ENCODE measurements at regions not wholly inside any gene's neighbourhood (a gene's known extent, or its start where the extent isn't known, plus 50 kb on each side); places are given as distances from the start of the nearest gene placed in this dataset.
"Not testable (repeated sequence)": the region's sequence is repeated elsewhere in the genome, so short reads cannot be mapped to it uniquely, and the experiment has no call there.

DNA sequence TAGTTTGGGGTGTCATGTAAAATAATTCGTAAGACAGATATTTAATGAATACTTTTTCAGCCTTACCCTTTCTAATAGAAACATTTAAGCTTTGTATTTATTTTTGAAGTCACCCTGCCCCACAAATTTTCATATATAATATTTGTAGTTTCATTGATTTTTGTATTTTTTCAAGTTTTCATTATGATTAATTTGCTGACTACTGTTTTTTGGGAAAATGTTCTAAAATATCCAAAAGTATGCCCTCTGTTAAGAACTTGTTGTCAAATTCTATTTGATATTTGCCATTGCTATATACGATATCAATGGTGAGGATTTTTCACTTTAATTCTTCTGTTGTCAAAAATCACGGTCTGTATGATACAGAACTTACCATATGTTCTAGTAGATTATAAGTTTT lies 793.9 kb upstream of the CITED2 start:
- DNase-seq = no peak
- H3K27me3 ChIP-seq (replicated peaks; ENCODE audit: control insufficient read depth, insufficient read depth, low read length, poor library complexity, severe bottlenecking) = no peaks in the 10 kb centered on the region
- H3K9me3 ChIP-seq (ENCODE audit: control insufficient read depth, low read length) = no peaks in the 10 kb centered on the region
- no peaks in the 10 kb centered on the region for H3K4me1 ChIP-seq (ENCODE audit: control insufficient read depth, insufficient read depth, low read length, poor library complexity, severe bottlenecking)
- no peak overlapping the region for H3K27ac ChIP-seq (ENCODE audit: insufficient read depth, low read length, poor library complexity, severe bottlenecking)
- H3K36me3 ChIP-seq (ENCODE audit: control insufficient read depth, insufficient read depth, low read length) = no peaks in the 10 kb centered on the region
- no peak overlapping the region for H3K4me3 ChIP-seq (ENCODE audit: insufficient read depth, low read depth, low read length, poor library complexity, severe bottlenecking)

DNA sequence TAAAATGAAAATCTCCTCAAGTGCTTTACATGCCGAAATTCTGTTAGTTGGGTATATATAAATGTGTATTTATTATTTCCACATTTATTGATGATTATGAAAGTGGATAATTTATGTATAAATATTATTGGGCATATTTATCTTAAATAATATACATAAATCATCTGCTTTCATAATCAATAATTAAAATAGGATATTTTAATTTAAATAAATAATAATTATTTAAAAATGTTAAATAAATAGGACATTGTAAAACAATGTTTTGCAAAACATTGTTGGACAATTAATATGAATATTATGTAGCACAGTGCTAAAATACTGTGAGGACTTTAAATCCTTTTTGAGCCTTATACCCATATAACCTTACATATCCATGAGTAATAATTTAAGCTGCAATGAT lies 786.5 kb upstream of the CITED2 start:
- H3K27me3 ChIP-seq (replicated peaks; ENCODE audit: control insufficient read depth, insufficient read depth, low read length, poor library complexity, severe bottlenecking) = no peaks in the 10 kb centered on the region
- no peak for DNase-seq
- no peak overlapping the region for H3K4me3 ChIP-seq (ENCODE audit: insufficient read depth, low read depth, low read length, poor library complexity, severe bottlenecking)
- no peaks in the 10 kb centered on the region for H3K36me3 ChIP-seq (ENCODE audit: control insufficient read depth, insufficient read depth, low read length)
- H3K9me3 ChIP-seq (ENCODE audit: control insufficient read depth, low read length) = no peaks in the 10 kb centered on the region
- no peak overlapping the region for H3K27ac ChIP-seq (ENCODE audit: insufficient read depth, low read length, poor library complexity, severe bottlenecking)
- no peaks in the 10 kb centered on the region for H3K4me1 ChIP-seq (ENCODE audit: control insufficient read depth, insufficient read depth, low read length, poor library complexity, severe bottlenecking)

DNA sequence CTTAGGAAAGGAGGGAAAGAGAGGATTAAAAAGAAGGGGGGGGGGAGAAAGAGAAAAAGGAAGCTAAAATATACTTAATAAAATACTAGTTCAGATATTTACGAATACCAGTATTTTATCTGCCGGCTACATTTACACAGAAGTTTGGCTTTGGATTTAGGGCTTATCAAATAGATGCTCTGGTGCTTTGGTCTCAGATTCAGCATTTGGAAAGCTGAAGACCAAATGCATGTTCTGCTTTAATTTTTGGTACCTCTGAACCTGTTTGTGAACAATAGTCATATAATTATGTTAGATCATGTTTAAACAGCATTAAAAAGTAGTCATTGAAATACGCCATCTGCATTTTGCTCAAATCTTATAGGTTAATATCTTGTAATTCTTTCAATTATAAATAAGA lies 786.0 kb upstream of the CITED2 start:
- Histone ChIP-seq H3K4me3 (ENCODE audit: insufficient read depth, low read depth, low read length, poor library complexity, severe bottlenecking) (no peak overlapping the region), H3K27me3 (replicated peaks; ENCODE audit: control insufficient read depth, insufficient read depth, low read length, poor library complexity, severe bottlenecking) (no peaks in the 10 kb centered on the region)

DNA sequence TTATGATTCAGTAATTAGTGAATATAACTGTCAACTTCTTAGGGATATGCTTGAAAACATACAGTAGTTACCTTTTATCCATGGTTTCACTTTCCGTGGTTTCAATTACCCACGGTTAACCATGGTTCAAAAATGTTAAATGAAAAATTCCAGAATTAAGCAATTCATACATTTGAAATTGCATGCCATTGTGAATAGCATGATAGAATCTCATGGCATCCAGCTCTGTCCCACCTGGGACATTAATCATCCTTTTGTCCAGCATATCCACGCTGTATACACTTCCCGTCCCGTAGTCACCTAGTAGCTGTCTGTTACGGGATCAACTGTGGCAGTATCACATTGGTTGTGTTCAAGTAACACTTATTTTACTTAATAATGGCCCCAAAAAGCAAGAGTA lies 781.7 kb upstream of the CITED2 start:
- Histone ChIP-seq H3K4me1 (ENCODE audit: control insufficient read depth, insufficient read depth, low read length, poor library complexity, severe bottlenecking) (no peaks in the 10 kb centered on the region), H3K36me3 (ENCODE audit: control insufficient read depth, insufficient read depth, low read length) (no peaks in the 10 kb centered on the region)

More for the DNA sequence above, 786.0 kb upstream of the CITED2 start:
- Histone ChIP-seq H3K36me3 (ENCODE audit: control insufficient read depth, insufficient read depth, low read length) (no peaks in the 10 kb centered on the region), H3K27ac (ENCODE audit: insufficient read depth, low read length, poor library complexity, severe bottlenecking) (no peak overlapping the region), H3K4me1 (ENCODE audit: control insufficient read depth, insufficient read depth, low read length, poor library complexity, severe bottlenecking) (no peaks in the 10 kb centered on the region), H3K9me3 (ENCODE audit: control insufficient read depth, low read length) (no peaks in the 10 kb centered on the region)
- DNase-seq = no peak

DNA sequence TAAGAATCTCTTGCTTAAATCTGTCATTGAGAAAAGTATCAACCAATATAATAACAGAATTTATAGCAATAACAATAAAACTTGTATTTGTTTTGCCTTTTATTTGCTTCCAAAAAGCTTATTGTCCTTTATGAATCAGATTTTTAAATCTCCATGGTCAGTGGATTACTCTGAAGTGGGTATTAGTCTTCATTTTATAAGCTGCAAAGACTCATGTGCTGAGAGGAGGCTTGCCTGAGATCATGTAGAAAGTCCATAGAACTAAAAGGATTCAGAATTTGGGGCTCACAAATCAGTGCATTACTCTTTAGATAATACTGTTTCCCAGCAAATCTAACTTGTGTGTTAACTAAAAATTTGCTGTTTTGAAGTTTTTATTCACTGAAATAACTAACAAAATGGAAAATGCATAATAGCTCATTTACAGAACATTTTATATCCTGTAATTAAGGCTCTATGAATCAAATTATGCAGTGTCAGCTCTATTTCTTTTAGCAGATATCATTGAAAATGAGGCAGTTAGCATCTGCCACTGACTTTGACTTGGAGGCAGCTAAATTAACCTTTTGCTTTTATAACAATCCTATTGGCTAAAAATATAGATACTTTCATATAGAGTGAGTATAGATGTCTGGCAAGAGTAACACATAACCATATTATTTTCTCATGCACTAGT lies 781.1 kb upstream of the CITED2 start:
- Histone ChIP-seq H3K4me3 (ENCODE audit: insufficient read depth, low read depth, low read length, poor library complexity, severe bottlenecking) (no peak overlapping the region), H3K27me3 (replicated peaks; ENCODE audit: control insufficient read depth, insufficient read depth, low read length, poor library complexity, severe bottlenecking) (no peaks in the 10 kb centered on the region), H3K27ac (ENCODE audit: insufficient read depth, low read length, poor library complexity, severe bottlenecking) (no peak overlapping the region), H3K36me3 (ENCODE audit: control insufficient read depth, insufficient read depth, low read length) (no peaks in the 10 kb centered on the region), H3K4me1 (ENCODE audit: control insufficient read depth, insufficient read depth, low read length, poor library complexity, severe bottlenecking) (no peaks in the 10 kb centered on the region), H3K9me3 (ENCODE audit: control insufficient read depth, low read length) (no peaks in the 10 kb centered on the region)
- DNase-seq = no peak

More for the DNA sequence above, 781.7 kb upstream of the CITED2 start:
- Histone ChIP-seq H3K27ac (ENCODE audit: insufficient read depth, low read length, poor library complexity, severe bottlenecking) (no peak overlapping the region), H3K4me3 (ENCODE audit: insufficient read depth, low read depth, low read length, poor library complexity, severe bottlenecking) (no peak overlapping the region), H3K27me3 (replicated peaks; ENCODE audit: control insufficient read depth, insufficient read depth, low read length, poor library complexity, severe bottlenecking) (no peaks in the 10 kb centered on the region), H3K9me3 (ENCODE audit: control insufficient read depth, low read length) (no peaks in the 10 kb centered on the region)
- DNase-seq = no peak

DNA sequence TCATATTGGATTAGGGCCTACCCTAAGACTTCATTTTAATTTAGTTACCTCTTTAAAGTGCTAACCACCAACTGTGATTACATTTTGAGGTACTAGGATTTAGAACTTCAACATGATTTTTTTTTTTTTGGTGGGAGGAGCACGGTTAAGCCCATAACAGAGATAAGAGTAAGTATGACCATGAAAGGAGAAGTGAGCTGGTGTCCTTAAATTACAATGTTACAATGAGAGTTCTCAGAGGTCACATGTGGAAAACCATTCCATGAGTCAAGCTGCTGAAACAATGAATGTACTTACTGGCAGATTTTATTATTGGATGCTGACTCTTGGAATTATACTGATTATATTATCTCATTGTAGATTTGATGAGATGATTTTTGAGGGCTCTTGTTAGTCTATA lies 779.3 kb upstream of the CITED2 start:
- H3K9me3 ChIP-seq (ENCODE audit: control insufficient read depth, low read length) = no peaks in the 10 kb centered on the region
- H3K27me3 ChIP-seq (replicated peaks; ENCODE audit: control insufficient read depth, insufficient read depth, low read length, poor library complexity, severe bottlenecking) = no peaks in the 10 kb centered on the region
- no peaks in the 10 kb centered on the region for H3K36me3 ChIP-seq (ENCODE audit: control insufficient read depth, insufficient read depth, low read length)
- no peak overlapping the region for H3K27ac ChIP-seq (ENCODE audit: insufficient read depth, low read length, poor library complexity, severe bottlenecking)
- H3K4me1 ChIP-seq (ENCODE audit: control insufficient read depth, insufficient read depth, low read length, poor library complexity, severe bottlenecking) = no peaks in the 10 kb centered on the region
- no peak for DNase-seq
- H3K4me3 ChIP-seq (ENCODE audit: insufficient read depth, low read depth, low read length, poor library complexity, severe bottlenecking) = no peak overlapping the region

DNA sequence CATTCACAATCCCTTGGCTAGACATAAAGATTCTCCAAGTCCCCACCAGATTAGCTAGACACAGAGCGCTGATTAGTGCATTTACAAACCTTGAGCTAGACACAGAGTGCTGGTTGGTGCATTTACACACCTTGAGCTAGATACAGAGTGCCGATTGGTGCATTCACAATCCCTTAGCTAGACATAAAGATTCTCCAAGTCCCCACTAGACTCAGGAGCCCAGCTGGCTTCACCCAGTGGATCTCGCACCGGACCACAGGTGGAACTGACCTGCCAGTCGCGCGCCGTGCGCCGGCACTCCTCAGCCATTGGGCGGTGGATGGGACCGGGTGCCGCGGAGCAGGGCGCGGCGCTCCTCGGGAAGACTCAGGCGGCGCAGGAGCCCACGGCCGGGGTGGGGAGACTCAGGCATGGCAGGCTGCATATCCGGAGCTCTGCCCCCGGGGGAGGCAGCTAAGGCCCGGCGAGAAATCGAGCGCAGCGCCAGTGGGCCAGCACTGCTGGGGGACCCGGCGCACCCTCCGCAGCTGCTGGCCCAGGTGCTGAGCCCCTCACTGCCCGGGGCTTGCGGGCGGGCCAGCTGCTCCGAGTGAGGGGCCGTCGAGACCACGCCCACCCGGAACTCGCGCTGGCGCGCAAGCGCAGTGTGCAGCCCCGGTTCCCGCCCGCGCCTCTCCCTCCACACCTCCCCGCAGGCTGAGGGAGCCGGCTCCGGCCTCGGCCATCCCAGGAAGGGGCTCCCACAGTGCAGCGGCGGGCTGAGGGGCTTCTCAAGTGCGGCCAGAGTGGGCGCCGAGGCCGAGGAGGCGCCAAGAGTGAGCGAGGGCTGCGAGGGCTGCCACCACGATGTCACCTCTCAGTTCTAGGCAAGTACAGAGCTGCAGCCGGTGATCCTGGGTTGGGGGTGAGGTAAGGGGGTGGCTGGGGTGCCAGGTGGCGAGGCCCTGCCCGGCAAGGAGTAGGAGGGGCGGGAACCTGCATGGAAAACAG lies 773.7 kb upstream of the CITED2 start:
- not testable (repeated sequence) for DNase-seq; H3K27me3 ChIP-seq (replicated peaks; ENCODE audit: control insufficient read depth, insufficient read depth, low read length, poor library complexity, severe bottlenecking); H3K36me3 ChIP-seq (ENCODE audit: control insufficient read depth, insufficient read depth, low read length); H3K9me3 ChIP-seq (ENCODE audit: control insufficient read depth, low read length); H3K27ac ChIP-seq (ENCODE audit: insufficient read depth, low read length, poor library complexity, severe bottlenecking); H3K4me3 ChIP-seq (ENCODE audit: insufficient read depth, low read depth, low read length, poor library complexity, severe bottlenecking); H3K4me1 ChIP-seq (ENCODE audit: control insufficient read depth, insufficient read depth, low read length, poor library complexity, severe bottlenecking)

DNA sequence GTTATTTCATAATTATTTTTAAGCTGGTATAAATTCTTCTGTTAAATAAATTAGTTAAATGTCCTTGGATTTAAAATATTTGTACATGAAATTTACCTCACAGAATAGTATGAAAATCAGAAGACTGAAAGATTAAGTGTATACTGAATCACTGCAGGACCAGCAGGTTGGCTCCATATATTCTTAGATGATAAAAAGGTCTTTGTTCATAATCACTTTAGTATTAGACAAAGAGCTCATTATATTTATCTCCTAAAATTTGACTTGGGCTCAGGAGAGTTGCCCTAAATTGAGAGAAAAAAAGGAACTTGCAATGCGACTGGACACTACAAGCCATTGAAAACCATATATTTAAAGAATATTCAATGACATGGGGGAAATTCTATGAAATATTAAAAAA lies 766.4 kb upstream of the CITED2 start:
- H3K27ac ChIP-seq (ENCODE audit: insufficient read depth, low read length, poor library complexity, severe bottlenecking) = no peak overlapping the region
- no peaks in the 10 kb centered on the region for H3K27me3 ChIP-seq (replicated peaks; ENCODE audit: control insufficient read depth, insufficient read depth, low read length, poor library complexity, severe bottlenecking)
- H3K36me3 ChIP-seq (ENCODE audit: control insufficient read depth, insufficient read depth, low read length) = no peaks in the 10 kb centered on the region
- H3K4me1 ChIP-seq (ENCODE audit: control insufficient read depth, insufficient read depth, low read length, poor library complexity, severe bottlenecking) = no peaks in the 10 kb centered on the region
- H3K4me3 ChIP-seq (ENCODE audit: insufficient read depth, low read depth, low read length, poor library complexity, severe bottlenecking) = no peak overlapping the region
- DNase-seq = no peak
- H3K9me3 ChIP-seq (ENCODE audit: control insufficient read depth, low read length) = no peaks in the 10 kb centered on the region

DNA sequence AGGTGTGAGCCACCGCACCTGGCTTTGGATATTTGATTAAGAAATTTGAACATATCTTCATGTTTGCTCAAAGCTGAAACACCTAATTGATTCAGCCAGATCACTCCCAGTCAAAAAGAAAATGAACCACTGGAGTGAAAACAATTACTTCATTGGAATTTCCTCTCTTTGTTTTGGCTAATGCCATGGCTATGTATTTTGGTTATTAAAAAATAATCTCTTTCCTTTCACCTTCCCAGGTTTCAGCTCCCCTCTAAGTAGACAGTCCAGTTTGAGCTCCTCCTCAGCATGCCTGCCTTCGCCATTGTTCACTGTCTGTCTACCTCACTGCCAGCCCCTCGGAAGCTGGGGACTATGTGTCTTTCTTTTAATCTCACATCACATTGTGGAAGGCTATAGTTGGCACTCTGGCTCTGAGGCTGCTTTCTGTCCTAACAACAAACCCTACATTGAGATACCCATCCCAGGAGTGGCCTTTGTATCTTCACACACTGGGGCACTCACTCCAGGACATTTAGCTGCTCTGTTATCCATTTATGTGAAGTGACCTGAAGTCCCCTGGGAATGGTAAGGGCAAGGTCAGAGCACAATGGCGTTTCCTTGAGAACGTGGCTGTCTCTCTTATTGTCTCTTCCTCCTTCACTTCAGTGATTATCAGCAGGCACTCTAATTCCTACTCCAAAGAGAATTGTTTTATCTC lies 764.0 kb upstream of the CITED2 start:
- no peak overlapping the region for H3K4me3 ChIP-seq (ENCODE audit: insufficient read depth, low read depth, low read length, poor library complexity, severe bottlenecking)
- H3K9me3 ChIP-seq (ENCODE audit: control insufficient read depth, low read length) = no peaks in the 10 kb centered on the region
- H3K36me3 ChIP-seq (ENCODE audit: control insufficient read depth, insufficient read depth, low read length) = no peaks in the 10 kb centered on the region
- H3K4me1 ChIP-seq (ENCODE audit: control insufficient read depth, insufficient read depth, low read length, poor library complexity, severe bottlenecking) = no peaks in the 10 kb centered on the region
- no peak for DNase-seq
- H3K27me3 ChIP-seq (replicated peaks; ENCODE audit: control insufficient read depth, insufficient read depth, low read length, poor library complexity, severe bottlenecking) = no peaks in the 10 kb centered on the region
- H3K27ac ChIP-seq (ENCODE audit: insufficient read depth, low read length, poor library complexity, severe bottlenecking) = no peak overlapping the region

DNA sequence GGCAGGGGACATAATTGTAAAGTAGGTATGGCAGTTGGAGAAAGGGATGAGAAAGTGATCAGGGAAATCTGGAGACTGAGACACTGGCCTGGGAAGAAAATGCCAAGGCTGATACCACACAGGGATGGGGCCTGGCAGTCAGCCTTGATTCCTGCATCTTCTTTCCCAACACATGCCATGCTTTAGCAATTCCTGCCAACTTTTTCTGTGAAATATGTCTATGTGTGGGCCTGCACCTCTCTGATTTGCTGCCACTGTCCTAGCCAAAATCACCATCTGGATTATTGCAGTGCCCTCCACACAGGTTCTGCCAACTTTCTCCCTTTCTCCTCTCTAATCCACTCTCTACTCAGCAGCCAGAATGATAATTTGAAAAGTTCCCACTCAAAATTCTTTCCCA lies 759.8 kb upstream of the CITED2 start:
- peaks cover 9% of the 10 kb centered on the region for H3K9me3 ChIP-seq (ENCODE audit: control insufficient read depth, low read length)

More for the DNA sequence above, 759.8 kb upstream of the CITED2 start:
- Histone ChIP-seq H3K36me3 (ENCODE audit: control insufficient read depth, insufficient read depth, low read length) (no peaks in the 10 kb centered on the region), H3K4me3 (ENCODE audit: insufficient read depth, low read depth, low read length, poor library complexity, severe bottlenecking) (no peak overlapping the region), H3K27me3 (replicated peaks; ENCODE audit: control insufficient read depth, insufficient read depth, low read length, poor library complexity, severe bottlenecking) (no peaks in the 10 kb centered on the region), H3K4me1 (ENCODE audit: control insufficient read depth, insufficient read depth, low read length, poor library complexity, severe bottlenecking) (no peaks in the 10 kb centered on the region), H3K27ac (ENCODE audit: insufficient read depth, low read length, poor library complexity, severe bottlenecking) (no peak overlapping the region)
- no peak for DNase-seq

Measured in effector memory CD4-positive, alpha-beta T cell (primary cell).